ENCODE measurements at regions not wholly inside any gene's neighbourhood (a gene's known extent, or its start where the extent isn't known, plus 50 kb on each side); places are given as distances from the start of the nearest gene placed in this dataset.
A peak's percentile ranks its signal among the peaks of the same experiment; 100 is the strongest.
"Not testable (repeated sequence)": the region's sequence is repeated elsewhere in the genome, so short reads cannot be mapped to it uniquely, and the experiment has no call there.

GRCh38 chr4:74505355-74505978 lies 60.5 kb downstream of the AREG start:
- H3K27me3 ChIP-seq (ENCODE audit: low read depth); H3K36me3 ChIP-seq (replicated peaks); H3K4me1 ChIP-seq; DNase-seq (ENCODE audit: low spot score in 2 of 2); in situ Hi-C loops (cut with MboI; ENCODE audit: low sequenced_read_pairs); H3K4me3 ChIP-seq; H3K9me3 ChIP-seq: not testable (repeated sequence)

- H3K4me1 ChIP-seq; H3K4me3 ChIP-seq; H3K27me3 ChIP-seq (ENCODE audit: low read depth); in situ Hi-C loops (cut with MboI; ENCODE audit: low sequenced_read_pairs); H3K9me3 ChIP-seq; H3K36me3 ChIP-seq (replicated peaks); DNase-seq (ENCODE audit: low spot score in 2 of 2): not testable (repeated sequence)
Measured at GRCh38 chr4:74509363-74509762, 64.4 kb downstream of the AREG start.

- no peaks in the 10 kb centered on the region for H3K9me3 ChIP-seq
- H3K27me3 ChIP-seq (ENCODE audit: low read depth) = 0 out of 2 replicates have a peak, but pooled peaks cover 3% of the 10 kb centered on the region
- in situ Hi-C loops (cut with MboI; ENCODE audit: low sequenced_read_pairs) = no loop called here
- H3K4me1 ChIP-seq = no peaks in the 10 kb centered on the region
- no peak for DNase-seq (ENCODE audit: low spot score in 2 of 2)
- H3K4me3 ChIP-seq = no peak overlapping the region
- no peaks in the 10 kb centered on the region for H3K36me3 ChIP-seq (replicated peaks)
Measured at GRCh38 chr4:74516303-74516702, 71.4 kb downstream of the AREG start.

GRCh38 chr4:74517996-74518395 lies 73.1 kb downstream of the AREG start:
- no peaks in the 10 kb centered on the region for H3K9me3 ChIP-seq
- no peak overlapping the region for H3K4me3 ChIP-seq
- H3K4me1 ChIP-seq = no peaks in the 10 kb centered on the region
- no peaks in the 10 kb centered on the region for H3K36me3 ChIP-seq (replicated peaks)
- H3K27me3 ChIP-seq (ENCODE audit: low read depth) = 0 out of 2 replicates have a peak, but pooled peaks cover 3% of the 10 kb centered on the region
- DNase-seq (ENCODE audit: low spot score in 2 of 2) = no peak
- in situ Hi-C loops (cut with MboI; ENCODE audit: low sequenced_read_pairs) = no loop called here

- in situ Hi-C loops (cut with MboI; ENCODE audit: low sequenced_read_pairs) = no loop called here
- H3K27me3 ChIP-seq (ENCODE audit: low read depth) = no peaks in the 10 kb centered on the region
- H3K9me3 ChIP-seq = no peaks in the 10 kb centered on the region
- DNase-seq (ENCODE audit: low spot score in 2 of 2) = no peak
- no peaks in the 10 kb centered on the region for H3K4me1 ChIP-seq
- no peaks in the 10 kb centered on the region for H3K36me3 ChIP-seq (replicated peaks)
- no peak overlapping the region for H3K4me3 ChIP-seq
Measured at GRCh38 chr4:74522251-74522991, 77.5 kb downstream of the AREG start.

- no peaks in the 10 kb centered on the region for H3K9me3 ChIP-seq
- in situ Hi-C loops (cut with MboI; ENCODE audit: low sequenced_read_pairs) = no loop called here
Measured at GRCh38 chr4:74523096-74523495, 78.2 kb downstream of the AREG start.

GRCh38 chr4:74524985-74525384 lies 80.0 kb downstream of the AREG start:
- Histone ChIP-seq H3K9me3 (no peaks in the 10 kb centered on the region), H3K4me1 (no peaks in the 10 kb centered on the region), H3K4me3 (no peak overlapping the region), H3K27me3 (ENCODE audit: low read depth) (no peaks in the 10 kb centered on the region; the same call in 1 of the 2 replicates), H3K36me3 (replicated peaks) (no peaks in the 10 kb centered on the region)
- no peak for DNase-seq (ENCODE audit: low spot score in 2 of 2)
- in situ Hi-C loops (cut with MboI; ENCODE audit: low sequenced_read_pairs) = no loop called here

More at GRCh38 chr4:74523096-74523495, 78.2 kb downstream of the AREG start:
- H3K4me3 ChIP-seq = no peak overlapping the region
- no peak for DNase-seq (ENCODE audit: low spot score in 2 of 2)
- H3K4me1 ChIP-seq = no peaks in the 10 kb centered on the region
- no peaks in the 10 kb centered on the region for H3K27me3 ChIP-seq (ENCODE audit: low read depth)
- H3K36me3 ChIP-seq (replicated peaks) = no peaks in the 10 kb centered on the region

- Histone ChIP-seq H3K36me3 (replicated peaks) (no peaks in the 10 kb centered on the region), H3K9me3 (no peaks in the 10 kb centered on the region), H3K4me1 (no peaks in the 10 kb centered on the region), H3K27me3 (ENCODE audit: low read depth) (no peaks in the 10 kb centered on the region; the same call in 1 of the 2 replicates), H3K4me3 (no peak overlapping the region)
- in situ Hi-C loops (cut with MboI; ENCODE audit: low sequenced_read_pairs) = no loop called here
- no peak for DNase-seq (ENCODE audit: low spot score in 2 of 2)
Measured at GRCh38 chr4:74527049-74527448, 82.1 kb downstream of the AREG start.

- no peak for DNase-seq (ENCODE audit: low spot score in 2 of 2)
- Histone ChIP-seq H3K27me3 (ENCODE audit: low read depth) (no peaks in the 10 kb centered on the region; the same call in 1 of the 2 replicates), H3K36me3 (replicated peaks) (no peaks in the 10 kb centered on the region), H3K9me3 (no peaks in the 10 kb centered on the region), H3K4me3 (no peak overlapping the region), H3K4me1 (0 out of 2 replicates have a peak, but pooled peaks cover 4% of the 10 kb centered on the region)
- in situ Hi-C loops (cut with MboI; ENCODE audit: low sequenced_read_pairs) = no loop called here
Measured at GRCh38 chr4:74528178-74528577, 83.2 kb downstream of the AREG start.

- in situ Hi-C loops (cut with MboI; ENCODE audit: low sequenced_read_pairs) = no loop called here
- Histone ChIP-seq H3K4me3 (no peak overlapping the region), H3K36me3 (replicated peaks) (no peaks in the 10 kb centered on the region), H3K4me1 (0 out of 2 replicates have a peak, but pooled peaks cover 4% of the 10 kb centered on the region), H3K9me3 (no peaks in the 10 kb centered on the region), H3K27me3 (ENCODE audit: low read depth) (peaks cover 6% of the 10 kb centered on the region)
- DNase-seq (ENCODE audit: low spot score in 2 of 2) = no peak
Measured at GRCh38 chr4:74529284-74530041, 84.5 kb downstream of the AREG start.

GRCh38 chr4:74531963-74532794 lies 87.2 kb downstream of the AREG start:
- H3K27me3 ChIP-seq (ENCODE audit: low read depth) = peaks cover 8% of the 10 kb centered on the region
- 0 out of 2 replicates have a peak, but pooled peaks cover 4% of the 10 kb centered on the region for H3K4me1 ChIP-seq
- DNase-seq (ENCODE audit: low spot score in 2 of 2) = peak; percentile 18 to 51
- H3K9me3 ChIP-seq = no peaks in the 10 kb centered on the region
- H3K4me3 ChIP-seq = no peak overlapping the region
- in situ Hi-C loops (cut with MboI; ENCODE audit: low sequenced_read_pairs) = no loop called here
- H3K36me3 ChIP-seq (replicated peaks) = no peaks in the 10 kb centered on the region

- H3K9me3 ChIP-seq = no peaks in the 10 kb centered on the region
- in situ Hi-C loops (cut with MboI; ENCODE audit: low sequenced_read_pairs) = no loop called here
- H3K4me3 ChIP-seq = no peak overlapping the region
- no peaks in the 10 kb centered on the region for H3K36me3 ChIP-seq (replicated peaks)
- no peak for DNase-seq (ENCODE audit: low spot score in 2 of 2)
- 0 out of 2 replicates have a peak, but pooled peaks cover 4% of the 10 kb centered on the region for H3K4me1 ChIP-seq
- peaks cover 8% of the 10 kb centered on the region for H3K27me3 ChIP-seq (ENCODE audit: low read depth)
Measured at GRCh38 chr4:74534121-74534520, 89.2 kb downstream of the AREG start.

- H3K4me3 ChIP-seq = no peak overlapping the region
- 0 out of 2 replicates have a peak, but pooled peaks cover 4% of the 10 kb centered on the region for H3K4me1 ChIP-seq
- peaks cover 8% of the 10 kb centered on the region for H3K27me3 ChIP-seq (ENCODE audit: low read depth)
- in situ Hi-C loops (cut with MboI; ENCODE audit: low sequenced_read_pairs) = no loop called here
- H3K9me3 ChIP-seq = no peaks in the 10 kb centered on the region
- no peak for DNase-seq (ENCODE audit: low spot score in 2 of 2)
- H3K36me3 ChIP-seq (replicated peaks) = no peaks in the 10 kb centered on the region
Measured at GRCh38 chr4:74534936-74535335, 90.0 kb downstream of the AREG start.

Measured in HAP-1 (cell line).